Mesothelial cell of epicardium (in vitro differentiated cells): ENCODE measurements at regions not wholly inside any gene's neighbourhood (a gene's known extent, or its start where the extent isn't known, plus 50 kb on each side); places are given as distances from the start of the nearest gene placed in this dataset.

Source experiments
- DNase-seq, 2 experiments: peaks; one replicate each; pipeline ENCODE4 v3.0.0; 2021; ENCODE audit warnings: low spot score in 2 of 2; ENCODE audit not compliant: unreplicated experiment in 2 of 2
- H3K27ac Mint-ChIP-seq: 2 replicates; pipeline ENCODE4 v1.8.0; 2021; ENCODE audit warnings: mixed read lengths
- H3K27me3 Mint-ChIP-seq: 2 replicates; pipeline ENCODE4 v1.8.0; 2021; ENCODE audit warnings: low read depth, mixed read lengths
- H3K36me3 Mint-ChIP-seq: 2 replicates; pipeline ENCODE4 v1.8.0; 2021; ENCODE audit warnings: mixed read lengths
- H3K4me1 Mint-ChIP-seq: 2 replicates; pipeline ENCODE4 v1.8.0; 2021; ENCODE audit warnings: mixed read lengths
- H3K4me3 Mint-ChIP-seq: 2 replicates; pipeline ENCODE4 v1.8.0; 2021; ENCODE audit warnings: mild to moderate bottlenecking, moderate library complexity, mixed read lengths
- H3K9me3 Mint-ChIP-seq: 2 replicates; pipeline ENCODE4 v1.8.0; 2021; ENCODE audit warnings: mixed read lengths
- TF ChIP-seq, protein P1 (sequence below): fragments of 200-600 bp; sonication (generic); IDR thresholded peaks from one replicate; pipeline ENCODE4 v1.5.0; 2021; ENCODE audit warnings: antibody characterized with exemption; ENCODE audit not compliant: unreplicated experiment

DNA sequence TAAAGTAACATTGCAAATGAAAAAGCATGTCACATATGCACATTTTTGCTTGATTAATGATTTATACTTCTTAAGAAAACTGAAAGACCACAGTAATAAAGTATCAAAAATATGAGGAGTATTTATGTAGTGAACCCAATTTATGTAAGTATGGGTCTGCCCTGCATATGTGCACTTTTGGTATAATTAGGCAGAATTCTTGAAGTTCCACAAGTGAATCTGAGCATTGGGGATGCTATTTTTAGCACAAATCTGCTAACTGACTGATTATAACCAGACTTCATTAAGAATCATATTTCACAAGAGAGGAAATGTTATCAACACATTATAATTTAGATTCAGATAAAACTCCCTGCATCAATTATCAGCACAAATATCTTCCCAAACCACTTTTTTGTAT lies 407.1 kb upstream of the LRRC4C start:
- TF ChIP-seq, protein P1, sequence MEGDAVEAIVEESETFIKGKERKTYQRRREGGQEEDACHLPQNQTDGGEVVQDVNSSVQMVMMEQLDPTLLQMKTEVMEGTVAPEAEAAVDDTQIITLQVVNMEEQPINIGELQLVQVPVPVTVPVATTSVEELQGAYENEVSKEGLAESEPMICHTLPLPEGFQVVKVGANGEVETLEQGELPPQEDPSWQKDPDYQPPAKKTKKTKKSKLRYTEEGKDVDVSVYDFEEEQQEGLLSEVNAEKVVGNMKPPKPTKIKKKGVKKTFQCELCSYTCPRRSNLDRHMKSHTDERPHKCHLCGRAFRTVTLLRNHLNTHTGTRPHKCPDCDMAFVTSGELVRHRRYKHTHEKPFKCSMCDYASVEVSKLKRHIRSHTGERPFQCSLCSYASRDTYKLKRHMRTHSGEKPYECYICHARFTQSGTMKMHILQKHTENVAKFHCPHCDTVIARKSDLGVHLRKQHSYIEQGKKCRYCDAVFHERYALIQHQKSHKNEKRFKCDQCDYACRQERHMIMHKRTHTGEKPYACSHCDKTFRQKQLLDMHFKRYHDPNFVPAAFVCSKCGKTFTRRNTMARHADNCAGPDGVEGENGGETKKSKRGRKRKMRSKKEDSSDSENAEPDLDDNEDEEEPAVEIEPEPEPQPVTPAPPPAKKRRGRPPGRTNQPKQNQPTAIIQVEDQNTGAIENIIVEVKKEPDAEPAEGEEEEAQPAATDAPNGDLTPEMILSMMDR: no peak
- Mint-ChIP-seq H3K4me3 (no peak overlapping the region), H3K4me1 (no peaks in the 10 kb centered on the region)

DNA sequence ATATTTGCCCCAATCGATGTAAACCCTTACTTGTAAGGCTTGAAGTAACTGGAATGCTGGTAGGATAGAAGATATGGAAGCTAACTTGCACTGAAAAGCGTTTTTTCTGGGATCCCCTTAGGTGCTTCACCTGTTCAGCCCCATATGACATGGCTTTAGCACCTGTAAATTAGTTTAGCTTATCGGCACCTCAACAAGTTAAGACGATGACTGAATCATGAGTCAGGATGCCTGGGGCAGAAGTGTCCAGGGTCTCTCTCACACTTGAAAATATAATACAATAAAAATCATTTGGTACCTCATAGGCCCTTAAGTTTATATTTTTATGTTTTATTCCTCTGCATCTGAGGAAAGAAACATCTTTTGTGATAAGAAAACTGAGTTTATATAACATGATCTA lies 409.2 kb upstream of the LRRC4C start:
- Mint-ChIP-seq H3K9me3 (no peaks in the 10 kb centered on the region), H3K4me3 (no peak overlapping the region), H3K27ac (no peak overlapping the region), H3K4me1 (peaks cover 3% of the 10 kb centered on the region), H3K27me3 (no peaks in the 10 kb centered on the region), H3K36me3 (no peaks in the 10 kb centered on the region)
- DNase-seq: no peak
- TF ChIP-seq, protein P1: no peak

More for the DNA sequence above, 407.1 kb upstream of the LRRC4C start:
- Mint-ChIP-seq H3K27ac (no peak overlapping the region), H3K27me3 (no peaks in the 10 kb centered on the region), H3K9me3 (no peaks in the 10 kb centered on the region), H3K36me3 (no peaks in the 10 kb centered on the region)
- DNase-seq: no peak

DNA sequence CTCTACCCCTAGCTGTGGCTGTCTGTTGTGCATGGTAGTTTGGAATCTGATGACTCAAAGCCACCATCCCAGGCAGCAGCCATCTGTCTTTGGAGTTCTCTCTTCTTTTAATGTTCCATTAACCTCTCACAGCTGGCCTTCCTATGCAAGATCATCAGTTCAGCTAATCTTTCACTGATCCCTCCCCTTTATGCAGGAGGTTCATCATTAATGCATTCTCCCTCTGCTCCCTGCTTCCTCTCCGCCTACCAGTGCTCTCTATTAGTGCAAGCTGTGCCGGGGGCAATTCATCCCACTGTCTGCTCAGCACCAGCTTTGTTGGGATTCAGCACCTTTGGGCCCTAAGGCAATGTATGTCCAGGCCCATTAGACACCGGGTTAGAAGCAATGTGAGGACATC lies 413.0 kb upstream of the LRRC4C start:
- H3K36me3 Mint-ChIP-seq: no peaks in the 10 kb centered on the region
- H3K4me1 Mint-ChIP-seq: peaks cover 3% of the 10 kb centered on the region
- H3K9me3 Mint-ChIP-seq: no peaks in the 10 kb centered on the region
- H3K27me3 Mint-ChIP-seq: peaks cover 2% of the 10 kb centered on the region
- TF ChIP-seq, protein P1: no peak
- H3K4me3 Mint-ChIP-seq: no peak overlapping the region
- DNase-seq: no peak
- H3K27ac Mint-ChIP-seq: no peak overlapping the region

DNA sequence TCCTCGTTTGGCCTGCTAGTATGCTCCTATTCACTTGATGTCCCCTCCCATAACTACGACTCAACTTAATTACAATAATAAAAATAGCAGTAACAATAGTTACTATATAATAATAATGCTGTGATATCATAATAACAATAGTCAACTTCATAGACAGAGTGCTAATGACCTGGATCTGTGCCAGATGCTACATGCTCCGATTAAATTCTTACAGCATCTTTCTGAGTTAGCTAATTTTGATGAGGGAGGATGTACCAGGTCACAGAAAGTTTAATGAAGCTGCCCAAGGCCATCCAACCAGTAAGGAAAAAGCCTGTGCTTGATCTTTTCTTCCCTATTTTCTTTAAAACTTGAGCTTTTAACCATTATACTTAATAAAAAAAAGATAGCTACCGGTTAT lies 413.4 kb upstream of the LRRC4C start:
- H3K4me1 Mint-ChIP-seq: peaks cover 3% of the 10 kb centered on the region
- TF ChIP-seq, protein P1: no peak
- H3K27me3 Mint-ChIP-seq: peaks cover 2% of the 10 kb centered on the region
- no peak overlapping the region for H3K4me3 Mint-ChIP-seq
- H3K9me3 Mint-ChIP-seq: no peaks in the 10 kb centered on the region
- no peaks in the 10 kb centered on the region for H3K36me3 Mint-ChIP-seq
- DNase-seq: no peak
- no peak overlapping the region for H3K27ac Mint-ChIP-seq

DNA sequence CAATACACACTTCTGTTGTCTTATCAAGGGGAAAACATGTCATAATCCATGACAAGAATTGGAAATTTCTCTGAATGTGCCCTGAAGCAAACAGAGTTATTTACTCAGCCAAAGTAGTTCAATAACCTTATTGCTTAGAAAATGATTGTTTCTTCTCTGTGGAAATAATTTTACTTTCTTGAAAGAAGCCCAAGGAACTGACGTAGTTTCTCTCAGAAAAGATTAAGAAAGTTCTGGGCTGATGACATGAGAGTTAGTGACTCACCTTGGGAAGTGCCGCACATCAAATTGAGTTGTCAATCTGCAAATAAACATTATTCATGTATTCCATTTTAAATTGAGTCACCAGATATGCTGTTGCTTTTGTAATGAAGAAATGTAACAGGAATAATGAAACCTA lies 418.6 kb upstream of the LRRC4C start:
- no peaks in the 10 kb centered on the region for H3K36me3 Mint-ChIP-seq
- H3K27me3 Mint-ChIP-seq: peaks cover 2% of the 10 kb centered on the region
- H3K4me3 Mint-ChIP-seq: no peak overlapping the region
- no peak overlapping the region for H3K27ac Mint-ChIP-seq
- DNase-seq: no peak
- H3K4me1 Mint-ChIP-seq: no peaks in the 10 kb centered on the region
- H3K9me3 Mint-ChIP-seq: no peaks in the 10 kb centered on the region
- TF ChIP-seq, protein P1: no peak

DNA sequence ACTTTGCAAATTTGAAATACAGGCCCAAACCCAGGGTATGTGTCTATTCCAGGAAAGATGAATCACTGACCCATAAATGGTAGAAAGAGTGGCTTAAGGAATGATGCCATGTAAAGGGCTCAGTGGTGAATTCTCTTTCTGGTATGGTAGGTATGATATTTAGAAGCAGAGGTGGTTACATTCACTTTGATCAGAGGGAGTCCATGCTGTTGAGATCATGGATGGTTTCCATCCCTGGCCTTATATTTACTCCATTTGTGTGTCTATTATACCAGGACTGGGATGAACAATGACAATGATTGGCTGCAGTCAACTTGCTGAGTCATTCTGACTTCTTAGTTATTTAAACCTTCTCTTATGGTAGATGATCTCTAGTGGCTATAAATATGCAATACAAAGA lies 419.8 kb upstream of the LRRC4C start:
- H3K4me3 Mint-ChIP-seq: no peak overlapping the region
- TF ChIP-seq, protein P1: no peak
- no peaks in the 10 kb centered on the region for H3K4me1 Mint-ChIP-seq
- H3K36me3 Mint-ChIP-seq: no peaks in the 10 kb centered on the region
- H3K9me3 Mint-ChIP-seq: no peaks in the 10 kb centered on the region
- DNase-seq: no peak
- H3K27me3 Mint-ChIP-seq: peaks cover 2% of the 10 kb centered on the region
- H3K27ac Mint-ChIP-seq: no peak overlapping the region
